ENCODE measurements at regions not wholly inside any gene's neighbourhood (a gene's known extent, or its start where the extent isn't known, plus 50 kb on each side); places are given as distances from the start of the nearest gene placed in this dataset.
A peak's percentile ranks its signal among the peaks of the same experiment; 100 is the strongest.

DNA sequence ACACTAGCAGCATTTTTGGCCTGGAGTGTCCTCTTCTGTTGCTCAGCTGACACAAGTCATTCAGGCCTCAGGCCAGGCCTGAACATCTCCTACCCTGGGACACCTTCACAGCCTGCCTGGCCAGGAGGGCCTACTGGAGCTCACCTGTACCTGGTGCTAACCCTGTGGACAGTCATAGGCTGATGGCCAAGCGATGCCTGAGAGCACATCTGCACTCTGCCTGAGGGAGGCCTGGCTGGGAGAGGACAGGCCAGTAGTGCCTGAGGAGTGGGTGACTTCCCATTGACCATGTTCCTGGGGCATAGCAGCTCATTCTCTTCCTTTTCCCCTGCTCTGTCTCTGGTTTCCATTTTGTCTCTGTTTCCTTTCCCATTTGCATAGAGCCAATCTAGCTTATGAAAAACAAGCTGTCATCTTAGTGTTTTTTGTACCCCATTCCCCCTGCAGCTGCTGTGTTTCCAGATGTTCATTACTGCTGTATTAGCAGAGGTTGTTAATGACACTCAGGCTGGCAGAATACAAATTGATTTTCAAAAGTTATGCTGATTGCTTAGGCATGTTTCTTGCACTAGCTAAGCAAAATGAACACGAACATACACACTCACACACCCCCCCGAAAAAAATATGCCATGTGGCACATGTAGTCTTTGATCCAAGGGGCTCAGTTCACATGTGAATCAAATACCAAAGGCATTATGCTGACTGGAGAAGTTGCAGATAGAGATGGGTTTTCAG lies 149.7 kb upstream of the HS6ST1 start:
- ChIA-PET POLR2A (no interaction called here), CTCF (interaction anchor here (1.0 to 1.6 kb wide), 5 partner anchors 8 to 81 kb away, joined by 3 to 6 read pairs (median 4); no protein-coding TSS in a partner anchor)
- Mint-ChIP-seq H3K9me3 (peaks cover 32% of the 10 kb centered on the region), H3K27ac (no peak overlapping the region), H3K4me3 (no peak overlapping the region), H3K36me3 (peaks cover 25% of the 10 kb centered on the region), H3K4me1 (peaks cover 3% of the 10 kb centered on the region), H3K27me3 (ENCODE audit: low read depth) (no peaks in the 10 kb centered on the region; the same call in 1 of the 2 replicates)
- ATAC-seq: no peak
- TF ChIP-seq, protein P1, sequence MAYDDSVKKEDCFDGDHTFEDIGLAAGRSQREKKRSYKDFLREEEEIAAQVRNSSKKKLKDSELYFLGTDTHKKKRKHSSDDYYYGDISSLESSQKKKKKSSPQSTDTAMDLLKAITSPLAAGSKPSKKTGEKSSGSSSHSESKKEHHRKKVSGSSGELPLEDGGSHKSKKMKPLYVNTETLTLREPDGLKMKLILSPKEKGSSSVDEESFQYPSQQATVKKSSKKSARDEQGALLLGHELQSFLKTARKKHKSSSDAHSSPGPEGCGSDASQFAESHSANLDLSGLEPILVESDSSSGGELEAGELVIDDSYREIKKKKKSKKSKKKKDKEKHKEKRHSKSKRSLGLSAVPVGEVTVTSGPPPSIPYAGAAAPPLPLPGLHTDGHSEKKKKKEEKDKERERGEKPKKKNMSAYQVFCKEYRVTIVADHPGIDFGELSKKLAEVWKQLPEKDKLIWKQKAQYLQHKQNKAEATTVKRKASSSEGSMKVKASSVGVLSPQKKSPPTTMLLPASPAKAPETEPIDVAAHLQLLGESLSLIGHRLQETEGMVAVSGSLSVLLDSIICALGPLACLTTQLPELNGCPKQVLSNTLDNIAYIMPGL (CRISPR knock-in tag; IDR thresholded peaks at IDR 0.05): no peak
- TF ChIP-seq PRRX2 (CRISPR knock-in tag; IDR thresholded peaks at IDR 0.05): no peak
- no peak for TF ChIP-seq CREM (CRISPR knock-in tag; IDR thresholded peaks at IDR 0.05)
- no peak for TF ChIP-seq EMX1 (CRISPR knock-in tag; IDR thresholded peaks at IDR 0.05)
- no peak for DNase-seq (ENCODE audit: low spot score)

- POLR2A ChIA-PET: interaction anchor here (0.6 kb wide), 1 partner anchor 95 kb away, joined by 4 read pairs; no protein-coding TSS in a partner anchor
- ATAC-seq: no peak
- H3K27ac Mint-ChIP-seq: no peak overlapping the region
These were observed 150.5 kb upstream of the HS6ST1 start for GRCh38 chr2:128469203-128469602.

DNA sequence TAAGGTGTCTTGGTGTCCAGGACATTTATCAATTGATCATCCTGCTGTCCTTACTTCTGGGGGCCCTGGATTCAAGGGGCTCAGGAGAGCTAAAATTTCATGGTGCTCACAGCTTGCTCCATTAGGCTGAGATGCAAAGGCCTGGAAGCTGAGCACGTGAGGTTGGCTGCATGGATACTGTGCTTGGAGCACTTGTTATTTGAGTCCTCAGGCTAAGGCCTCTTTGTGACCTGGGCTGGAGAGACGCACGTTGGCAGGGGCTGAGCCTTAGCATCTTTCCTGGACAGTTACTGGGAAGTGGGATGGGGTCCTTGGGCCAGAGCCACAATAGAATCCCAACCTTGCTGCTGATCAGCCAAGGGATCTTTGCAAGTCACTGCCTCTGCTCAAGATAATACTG lies 151.2 kb upstream of the HS6ST1 start:
- ChIA-PET CTCF (interaction anchor here (0.7 to 1.5 kb wide), 4 partner anchors 10 to 63 kb away, joined by 3 to 6 read pairs (median 4); no protein-coding TSS in a partner anchor), POLR2A (interaction anchor here (0.6 kb wide), 1 partner anchor 94 kb away, joined by 4 read pairs; no protein-coding TSS in a partner anchor)
- no peak for ATAC-seq
- TF ChIP-seq PREB (CRISPR knock-in tag; IDR thresholded peaks at IDR 0.05; ENCODE audit: borderline replicate concordance): no peak
- TF ChIP-seq NR2C2 (CRISPR knock-in tag; IDR thresholded peaks at IDR 0.05): no peak
- no peaks in the 10 kb centered on the region; the same call in 1 of the 2 replicates for H3K27me3 Mint-ChIP-seq (ENCODE audit: low read depth)
- no peak for DNase-seq (ENCODE audit: low spot score)
- H3K36me3 Mint-ChIP-seq: peaks cover 25% of the 10 kb centered on the region
- H3K4me1 Mint-ChIP-seq: peaks cover 4% of the 10 kb centered on the region
- H3K4me3 Mint-ChIP-seq: no peak overlapping the region
- peaks cover 32% of the 10 kb centered on the region for H3K9me3 Mint-ChIP-seq
- H3K27ac Mint-ChIP-seq: no peak overlapping the region

More at GRCh38 chr2:128469203-128469602, 150.5 kb upstream of the HS6ST1 start:
- H3K4me1 Mint-ChIP-seq: peaks cover 4% of the 10 kb centered on the region
- no peak overlapping the region for H3K4me3 Mint-ChIP-seq
- CTCF ChIA-PET: interaction anchor here (0.7 to 1.5 kb wide), 5 partner anchors 9 to 62 kb away, joined by 3 to 6 read pairs (median 4); no protein-coding TSS in a partner anchor
- H3K27me3 Mint-ChIP-seq (ENCODE audit: low read depth): no peaks in the 10 kb centered on the region; the same call in 1 of the 2 replicates
- peaks cover 32% of the 10 kb centered on the region for H3K9me3 Mint-ChIP-seq
- no peak for TF ChIP-seq FOXK1 (CRISPR knock-in tag; IDR thresholded peaks at IDR 0.05)
- TF ChIP-seq CTCF (IDR thresholded peaks at IDR 0.05): peak; percentile 69
- no peak for DNase-seq (ENCODE audit: low spot score)
- peaks cover 25% of the 10 kb centered on the region for H3K36me3 Mint-ChIP-seq

DNA sequence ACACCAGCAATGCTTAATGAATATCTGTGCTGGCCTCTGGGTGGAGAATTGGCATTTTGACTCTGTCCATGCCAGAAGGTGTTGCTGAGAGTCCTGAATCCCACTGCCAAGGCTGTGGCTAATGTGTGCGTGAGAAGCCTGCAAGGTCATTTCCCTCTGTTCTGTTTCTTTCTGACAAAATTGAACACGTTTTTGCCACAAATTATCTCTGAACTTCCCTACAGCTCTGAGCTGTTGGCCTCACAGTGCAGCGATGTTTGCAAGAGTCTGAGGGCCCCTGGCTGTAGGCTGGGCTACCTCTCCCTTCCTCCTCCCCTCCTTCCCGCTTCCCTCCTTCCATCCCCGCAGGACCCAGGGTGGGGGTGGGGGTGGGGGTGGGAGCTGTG lies 154.1 kb upstream of the HS6ST1 start:
- DNase-seq (ENCODE audit: low spot score) (no peak), ATAC-seq (peak; percentile 30; the same call in 1 of the 2 replicates)
- Mint-ChIP-seq H3K4me3 (no peak overlapping the region), H3K27me3 (ENCODE audit: low read depth) (no peaks in the 10 kb centered on the region; the same call in 1 of the 2 replicates), H3K4me1 (peaks cover 4% of the 10 kb centered on the region), H3K36me3 (peaks cover 25% of the 10 kb centered on the region), H3K27ac (no peak overlapping the region), H3K9me3 (peaks cover 30% of the 10 kb centered on the region)
- POLR2A ChIA-PET: no interaction called here
- CTCF ChIA-PET: interaction anchor here (0.8 to 1.0 kb wide), 2 partner anchors 59 to 294 kb away, joined by 3 read pairs; no protein-coding TSS in a partner anchor
- no peak for TF ChIP-seq CBFB (CRISPR knock-in tag; IDR thresholded peaks at IDR 0.05; ENCODE audit: low read depth)
- no peak for TF ChIP-seq ZMAT4 (CRISPR knock-in tag; IDR thresholded peaks at IDR 0.05)
- no peak for TF ChIP-seq ZNF121 (CRISPR knock-in tag; IDR thresholded peaks at IDR 0.05)
- TF ChIP-seq ATF1 (CRISPR knock-in tag; IDR thresholded peaks at IDR 0.05): no peak
- no peak for TF ChIP-seq ZNF416 (CRISPR knock-in tag; IDR thresholded peaks at IDR 0.05)
- TF ChIP-seq TEAD1 (CRISPR knock-in tag; IDR thresholded peaks at IDR 0.05): no peak
- TF ChIP-seq STAT6 (CRISPR knock-in tag; conservative IDR thresholded peaks at IDR 0.05; ENCODE audit: low read depth): no peak
- no peak for TF ChIP-seq MAX (CRISPR knock-in tag; IDR thresholded peaks at IDR 0.05)
- TF ChIP-seq CDX4 (CRISPR knock-in tag; IDR thresholded peaks at IDR 0.05; ENCODE audit: borderline replicate concordance): no peak
- TF ChIP-seq, protein P2, sequence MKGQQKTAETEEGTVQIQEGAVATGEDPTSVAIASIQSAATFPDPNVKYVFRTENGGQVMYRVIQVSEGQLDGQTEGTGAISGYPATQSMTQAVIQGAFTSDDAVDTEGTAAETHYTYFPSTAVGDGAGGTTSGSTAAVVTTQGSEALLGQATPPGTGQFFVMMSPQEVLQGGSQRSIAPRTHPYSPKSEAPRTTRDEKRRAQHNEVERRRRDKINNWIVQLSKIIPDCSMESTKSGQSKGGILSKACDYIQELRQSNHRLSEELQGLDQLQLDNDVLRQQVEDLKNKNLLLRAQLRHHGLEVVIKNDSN (CRISPR knock-in tag; IDR thresholded peaks at IDR 0.05): no peak
